ENCODE measurements at regions not wholly inside any gene's neighbourhood (a gene's known extent, or its start where the extent isn't known, plus 50 kb on each side); places are given as distances from the start of the nearest gene placed in this dataset.

- no peak overlapping the region for H3K4me3 ChIP-seq
- peaks cover 0 to 4% of the 10 kb centered on the region in 2 donors for H3K4me1 ChIP-seq
- H3K36me3 ChIP-seq: no peaks in the 10 kb centered on the region
- no peak for DNase-seq (ENCODE audit: low spot score in 2 of 2)
- TF ChIP-seq, protein P1, sequence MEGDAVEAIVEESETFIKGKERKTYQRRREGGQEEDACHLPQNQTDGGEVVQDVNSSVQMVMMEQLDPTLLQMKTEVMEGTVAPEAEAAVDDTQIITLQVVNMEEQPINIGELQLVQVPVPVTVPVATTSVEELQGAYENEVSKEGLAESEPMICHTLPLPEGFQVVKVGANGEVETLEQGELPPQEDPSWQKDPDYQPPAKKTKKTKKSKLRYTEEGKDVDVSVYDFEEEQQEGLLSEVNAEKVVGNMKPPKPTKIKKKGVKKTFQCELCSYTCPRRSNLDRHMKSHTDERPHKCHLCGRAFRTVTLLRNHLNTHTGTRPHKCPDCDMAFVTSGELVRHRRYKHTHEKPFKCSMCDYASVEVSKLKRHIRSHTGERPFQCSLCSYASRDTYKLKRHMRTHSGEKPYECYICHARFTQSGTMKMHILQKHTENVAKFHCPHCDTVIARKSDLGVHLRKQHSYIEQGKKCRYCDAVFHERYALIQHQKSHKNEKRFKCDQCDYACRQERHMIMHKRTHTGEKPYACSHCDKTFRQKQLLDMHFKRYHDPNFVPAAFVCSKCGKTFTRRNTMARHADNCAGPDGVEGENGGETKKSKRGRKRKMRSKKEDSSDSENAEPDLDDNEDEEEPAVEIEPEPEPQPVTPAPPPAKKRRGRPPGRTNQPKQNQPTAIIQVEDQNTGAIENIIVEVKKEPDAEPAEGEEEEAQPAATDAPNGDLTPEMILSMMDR (IDR thresholded peaks at IDR 0.05): no peak
- H3K27me3 ChIP-seq: no peaks in the 10 kb centered on the region
- no peak overlapping the region for H3K27ac ChIP-seq
- intact Hi-C loops (cut with DNase I): no loop called here
- H3K9me3 ChIP-seq: no peaks in the 10 kb centered on the region
These were observed 212.3 kb downstream of the ERMARD start for GRCh38 chr6:169963581-169964297.

DNA sequence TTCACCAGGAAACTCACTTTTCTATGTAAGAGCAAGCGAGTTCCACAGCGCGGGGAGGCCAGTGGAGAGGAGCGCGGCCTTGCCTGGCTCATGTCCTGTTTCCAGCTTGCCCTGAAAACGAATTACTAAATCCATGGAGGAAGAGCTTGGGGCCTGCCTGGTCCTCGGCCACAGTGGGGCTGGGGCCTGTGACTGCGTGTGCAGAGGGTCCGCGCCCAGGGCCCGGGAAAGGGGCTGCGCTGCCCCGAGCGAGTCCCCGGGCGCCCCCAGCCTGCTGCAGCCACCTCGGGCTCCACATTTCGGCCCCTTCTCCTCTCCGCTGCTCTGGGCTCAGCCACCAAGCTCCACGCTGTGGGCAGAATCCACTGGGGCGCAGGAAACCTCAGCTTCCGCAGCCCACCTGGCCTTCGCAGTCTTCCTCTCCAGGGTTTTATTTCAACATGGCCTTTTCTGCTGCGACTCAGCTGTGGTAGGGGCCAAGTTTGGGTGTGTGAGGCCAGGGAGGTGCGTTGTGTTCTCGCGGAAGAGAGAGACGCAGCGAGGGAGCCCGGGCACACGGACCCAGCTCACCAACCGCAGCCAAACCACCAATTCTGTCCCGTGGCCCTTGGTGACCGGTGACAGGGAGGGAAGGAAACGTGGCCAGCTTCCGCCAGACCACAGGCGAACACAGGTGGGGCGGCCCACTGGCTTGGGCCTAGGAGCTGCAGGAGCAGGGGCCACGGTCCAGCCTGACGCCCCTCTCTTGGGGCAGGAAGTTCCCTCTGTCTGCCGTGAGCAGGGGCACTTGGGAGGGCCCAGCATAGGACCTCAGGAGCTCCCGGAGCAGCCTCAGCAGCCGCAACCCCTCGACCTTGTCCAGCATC lies 211.4 kb downstream of the ERMARD start:
- Histone ChIP-seq H3K36me3 (no peaks in the 10 kb centered on the region), H3K27me3 (no peaks in the 10 kb centered on the region), H3K4me1 (peaks cover 0 to 4% of the 10 kb centered on the region in 2 donors), H3K9me3 (no peaks in the 10 kb centered on the region), H3K27ac (no peak overlapping the region), H3K4me3 (peak overlapping the region in 1 of 2 donors; percentile 55)
- intact Hi-C loops (cut with DNase I): no loop called here
- TF ChIP-seq, protein P1 (IDR thresholded peaks at IDR 0.05): no peak
- DNase-seq (ENCODE audit: low spot score in 2 of 2): peak in 1 of 2 donors; percentile 53

- intact Hi-C loops (cut with DNase I): no loop called here
- H3K27me3 ChIP-seq: no peaks in the 10 kb centered on the region
- TF ChIP-seq, protein P1 (IDR thresholded peaks at IDR 0.05): peak; percentile 18 to 32 (median 19)
- DNase-seq (ENCODE audit: low spot score in 2 of 2): peak; percentile 6 to 60
- no peaks in the 10 kb centered on the region for H3K36me3 ChIP-seq
- peak overlapping the region; percentile 39 to 55 for H3K4me3 ChIP-seq
- H3K27ac ChIP-seq: no peak overlapping the region
- H3K9me3 ChIP-seq: no peaks in the 10 kb centered on the region
- H3K4me1 ChIP-seq: peaks cover 0 to 4% of the 10 kb centered on the region in 2 donors
These were observed 210.5 kb downstream of the ERMARD start for GRCh38 chr6:169961772-169962561.

- intact Hi-C loops (cut with DNase I): no loop called here
- no peak overlapping the region for H3K4me3 ChIP-seq
- DNase-seq (ENCODE audit: low spot score in 2 of 2): peak; percentile 6 to 57
These were observed 209.6 kb downstream of the ERMARD start for GRCh38 chr6:169960886-169961611.

More at GRCh38 chr6:169960886-169961611, 209.6 kb downstream of the ERMARD start:
- no peaks in the 10 kb centered on the region for H3K36me3 ChIP-seq
- no peaks in the 10 kb centered on the region for H3K27me3 ChIP-seq
- H3K4me1 ChIP-seq: peaks cover 0 to 4% of the 10 kb centered on the region in 2 donors
- no peaks in the 10 kb centered on the region for H3K9me3 ChIP-seq
- no peak overlapping the region for H3K27ac ChIP-seq
- TF ChIP-seq, protein P1 (IDR thresholded peaks at IDR 0.05): no peak
